OCI-M1 (cell line): ENCODE measurements at regions not wholly inside any gene's neighbourhood (a gene's known extent, or its start where the extent isn't known, plus 50 kb on each side); places are given as distances from the start of the nearest gene placed in this dataset.
"Not testable (repeated sequence)": the region's sequence is repeated elsewhere in the genome, so short reads cannot be mapped to it uniquely, and the experiment has no call there.

Experiments
- DNase-seq: peaks from one replicate; lab custom pipeline; 2025; lab: John Stamatoyannopoulos, UW

DNA sequence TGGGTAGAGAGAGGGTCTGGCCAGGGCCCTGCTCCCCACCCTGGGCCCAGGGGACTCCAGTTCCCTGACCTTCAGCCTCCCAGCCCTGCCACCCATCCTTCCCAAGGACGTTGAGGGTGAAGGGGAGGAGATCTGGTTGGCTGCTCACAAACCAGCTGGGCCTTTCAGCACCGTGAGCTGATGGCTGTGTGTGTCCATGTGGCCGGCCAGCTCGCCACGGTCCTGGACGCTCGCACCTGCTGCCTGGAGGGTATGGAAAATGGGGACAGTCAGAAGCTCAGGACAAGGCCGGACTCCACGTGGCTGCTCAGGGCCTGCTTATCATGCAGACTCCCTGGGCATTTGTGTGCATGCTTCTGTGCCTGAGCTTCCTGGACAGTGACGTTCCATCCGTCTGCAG is 110.3 kb downstream of the NPIPB11 start:
- DNase-seq, result not testable (repeated sequence)

GRCh38 chr16:29294951-29295795 is 111.3 kb downstream of the NPIPB11 start:
- not testable (repeated sequence) for DNase-seq

GRCh38 chr16:29294400-29294933 is 112.0 kb downstream of the NPIPB11 start:
- not testable (repeated sequence) for DNase-seq

DNA sequence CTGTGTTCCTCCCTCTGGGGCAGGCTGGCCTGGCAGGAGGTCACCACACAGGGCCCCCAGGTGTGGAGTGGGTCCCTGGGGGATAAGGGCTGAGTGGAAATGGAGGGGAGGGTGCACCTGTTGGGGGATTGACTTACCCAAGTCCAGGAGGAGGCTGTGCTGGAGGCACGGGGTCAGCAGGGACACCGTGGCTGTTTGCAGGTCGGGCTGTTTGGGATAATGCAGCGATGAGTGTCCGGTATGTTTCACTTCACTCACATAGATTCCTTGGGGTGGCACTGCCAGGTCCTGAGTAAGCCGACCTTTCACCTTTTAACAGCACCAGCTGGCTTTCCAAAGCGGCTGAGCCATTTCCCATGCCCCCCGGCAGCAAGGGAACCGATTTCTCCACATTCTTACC is 113.0 kb downstream of the NPIPB11 start:
- DNase-seq, result not testable (repeated sequence)

DNA sequence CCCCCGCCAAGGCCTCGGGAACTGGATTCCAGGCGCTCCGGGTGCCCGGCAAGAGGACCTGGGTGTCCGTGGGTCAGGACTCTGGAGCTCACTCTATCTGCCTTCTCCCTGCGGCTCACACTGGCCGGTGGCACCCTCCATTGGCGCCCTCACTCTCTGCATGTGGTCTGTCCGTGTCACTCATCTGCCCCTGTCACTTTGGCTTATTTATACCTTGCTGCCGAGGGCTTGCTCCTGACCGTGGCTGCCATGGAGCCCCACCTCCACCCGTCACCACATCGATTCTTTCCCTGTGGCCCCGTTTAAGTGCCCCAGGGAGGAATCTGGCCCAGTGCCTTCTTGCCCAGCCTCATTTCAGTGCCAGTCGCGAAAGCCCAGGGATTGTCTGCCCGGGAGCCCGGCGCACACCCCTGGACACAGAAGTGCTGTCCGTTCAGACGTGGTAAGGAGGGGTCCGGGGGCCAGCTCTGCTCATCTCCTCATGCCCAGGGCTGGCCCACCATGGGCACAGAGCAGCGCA is 113.5 kb downstream of the NPIPB11 start:
- not testable (repeated sequence) for DNase-seq

GRCh38 chr16:29291329-29292271 is 114.9 kb downstream of the NPIPB11 start:
- DNase-seq, result not testable (repeated sequence)

GRCh38 chr16:29290631-29291247 is 115.8 kb downstream of the NPIPB11 start:
- peak; percentile 99 for DNase-seq

DNA sequence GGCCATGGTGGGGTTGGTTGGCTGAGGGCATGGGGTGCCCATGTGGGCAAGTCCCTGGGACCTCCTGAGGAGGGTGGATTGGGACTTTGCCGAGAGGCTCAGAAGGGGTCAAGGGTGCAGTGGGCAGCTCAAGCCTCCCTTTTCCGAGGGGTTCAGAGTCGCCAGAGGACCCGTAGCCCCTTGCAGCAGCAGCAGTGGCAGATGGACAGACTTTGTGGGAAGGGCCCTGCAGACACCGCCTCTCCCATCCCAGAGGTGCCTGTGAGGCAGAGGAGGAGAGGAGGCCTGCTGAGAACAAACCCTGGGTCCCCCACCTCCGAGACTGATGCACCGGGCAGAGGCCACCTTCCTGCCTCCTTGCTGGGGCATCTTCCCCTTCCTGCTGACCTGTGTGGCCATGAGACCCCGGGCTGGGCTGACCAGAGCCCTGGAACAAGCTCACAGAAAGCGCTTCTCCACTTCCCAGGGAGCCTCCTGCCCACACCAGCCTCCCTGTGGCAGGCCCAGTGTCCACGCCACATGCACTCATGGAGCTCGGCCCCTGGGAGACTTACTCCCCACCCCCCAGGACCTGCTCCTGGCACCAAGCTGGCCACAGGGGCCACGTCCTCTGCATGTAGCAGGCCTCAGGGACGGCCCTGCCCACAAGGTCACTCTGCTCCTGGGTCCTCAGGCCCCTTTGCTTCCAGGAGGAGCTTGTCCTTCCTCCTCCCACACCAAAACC is 116.8 kb downstream of the NPIPB11 start:
- DNase-seq, result not testable (repeated sequence)

- not testable (repeated sequence) for DNase-seq
These were observed 117.6 kb downstream of the NPIPB11 start for GRCh38 chr16:29288711-29289474.

- DNase-seq, result not testable (repeated sequence)
These were observed 118.5 kb downstream of the NPIPB11 start for GRCh38 chr16:29287871-29288535.

GRCh38 chr16:29287246-29287645 is 119.3 kb downstream of the NPIPB11 start:
- DNase-seq, result not testable (repeated sequence)

DNA sequence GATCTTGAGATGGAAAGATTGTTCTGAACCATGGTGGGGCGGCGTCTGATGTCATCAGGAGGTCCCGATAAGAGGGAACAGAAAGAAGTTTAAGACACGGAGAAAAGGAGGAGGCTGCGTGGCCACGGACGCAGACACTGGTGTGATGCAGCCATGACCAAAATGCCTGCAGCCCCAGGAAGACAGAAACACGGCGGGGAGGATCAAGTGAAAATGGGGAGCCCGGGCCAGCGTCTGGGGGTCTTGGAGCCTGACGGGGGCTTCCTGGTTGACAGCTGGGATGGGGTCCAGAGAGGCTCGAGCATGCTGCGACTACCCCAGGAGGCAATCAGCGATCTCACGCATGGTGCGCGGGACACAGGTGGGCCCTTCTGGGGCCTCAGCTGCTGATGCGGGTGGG is 119.7 kb downstream of the NPIPB11 start:
- not testable (repeated sequence) for DNase-seq

- DNase-seq, result not testable (repeated sequence)
These were observed 120.3 kb downstream of the NPIPB11 start for GRCh38 chr16:29286161-29286560.

- DNase-seq, result not testable (repeated sequence)
These were observed 121.2 kb downstream of the NPIPB11 start for GRCh38 chr16:29285151-29285885.

GRCh38 chr16:29284723-29285122 is 121.8 kb downstream of the NPIPB11 start:
- DNase-seq, result not testable (repeated sequence)

DNA sequence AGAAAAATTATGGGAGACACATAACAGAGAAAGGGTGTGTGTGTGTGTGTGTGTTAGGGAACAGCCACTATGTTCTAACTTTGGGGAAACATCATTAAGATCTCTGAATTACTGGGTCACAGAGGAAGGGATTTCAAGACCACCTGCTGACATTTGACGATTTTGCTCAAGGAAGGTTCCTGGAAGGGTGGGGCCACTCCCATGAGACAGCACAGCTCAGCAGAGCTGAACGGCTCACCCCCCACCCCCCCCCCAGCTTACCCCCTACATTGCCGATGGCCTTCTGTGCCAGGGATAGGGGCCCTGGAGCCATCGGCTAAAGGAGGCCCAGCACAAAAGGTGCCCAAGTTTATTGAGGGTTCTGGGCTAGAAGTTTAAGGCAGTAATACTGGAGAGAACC is 122.4 kb downstream of the NPIPB11 start:
- not testable (repeated sequence) for DNase-seq

DNA sequence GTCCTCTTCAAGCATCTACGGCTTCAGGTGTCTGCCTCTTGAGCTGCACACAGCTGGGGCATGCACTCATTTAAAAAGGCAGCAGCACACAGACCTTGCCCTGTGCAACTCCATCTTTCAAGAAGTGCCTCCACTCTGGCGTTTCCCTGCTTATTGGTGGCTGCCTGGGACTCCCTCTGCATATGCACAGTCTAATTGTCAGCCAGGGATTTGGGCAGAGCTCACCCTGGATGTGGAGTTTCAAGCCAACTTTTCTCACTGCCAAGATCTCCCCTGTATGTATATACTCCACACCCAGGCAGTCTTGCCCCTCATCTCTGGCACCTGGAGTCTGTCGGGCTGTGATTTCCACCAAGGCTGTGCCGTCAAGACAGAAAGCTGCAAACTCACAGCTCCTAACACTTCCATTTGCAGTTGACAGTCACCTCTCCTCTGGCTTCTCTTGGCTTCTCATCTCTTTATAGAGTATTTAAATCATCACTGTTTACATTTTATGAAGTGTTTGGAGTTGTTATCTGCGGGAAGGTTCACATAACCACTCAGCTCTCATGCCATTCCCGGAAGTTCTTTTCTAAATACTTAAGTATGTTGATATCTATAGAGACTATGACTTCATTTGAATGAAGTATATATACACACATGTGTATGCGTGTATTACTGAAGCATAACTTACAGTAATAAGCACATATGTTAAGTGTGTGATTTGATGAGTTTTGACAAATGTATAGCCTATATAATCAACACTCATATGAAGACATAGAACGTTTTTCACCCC is 128.2 kb downstream of the NPIPB11 start:
- not testable (repeated sequence) for DNase-seq

GRCh38 chr16:29276446-29276845 is 130.1 kb downstream of the NPIPB11 start:
- DNase-seq, result not testable (repeated sequence)
